GM23248 (cell line): ENCODE measurements at regions not wholly inside any gene's neighbourhood (a gene's known extent, or its start where the extent isn't known, plus 50 kb on each side); places are given as distances from the start of the nearest gene placed in this dataset.

Source experiments
- DNase-seq: peaks from one replicate; pipeline ENCODE4 v3.0.0-alpha.2; 2015
- H2AFZ ChIP-seq: fragments of 200-600 bp; sonication (generic); 2 replicates; pipeline ENCODE4 v1.6.1; 2016; ENCODE audit warnings: antibody characterized with exemption
- H3F3A ChIP-seq: fragments of 200-600 bp; sonication (generic); 2 replicates; pipeline ENCODE4 v1.6.1; 2016; ENCODE audit warnings: mild to moderate bottlenecking, antibody characterized with exemption, mixed run types; ENCODE audit not compliant: insufficient read depth
- H3K27ac ChIP-seq: fragments of 200-600 bp; sonication (generic); 2 replicates; pipeline ENCODE4 v1.5.1; 2016; ENCODE audit warnings: mild to moderate bottlenecking
- H3K27me3 ChIP-seq: fragments of 200-600 bp; sonication (generic); replicated peaks from 2 replicates; pipeline ENCODE4 v1.6.1; 2016; ENCODE audit warnings: mild to moderate bottlenecking; ENCODE audit not compliant: insufficient read depth
- H3K36me3 ChIP-seq: fragments of 200-600 bp; sonication (generic); 2 replicates; pipeline ENCODE4 v1.6.1; 2016; ENCODE audit warnings: low read depth, mild to moderate bottlenecking
- H3K4me1 ChIP-seq: fragments of 200-600 bp; sonication (generic); 2 replicates; pipeline ENCODE4 v1.6.1; 2016; ENCODE audit warnings: mild to moderate bottlenecking; ENCODE audit not compliant: insufficient read depth
- H3K4me2 ChIP-seq: fragments of 200-600 bp; sonication (generic); one replicate; pipeline ENCODE4 v1.6.1; 2016; ENCODE audit warnings: mild to moderate bottlenecking; ENCODE audit not compliant: unreplicated experiment
- H3K4me3 ChIP-seq: fragments of 200-600 bp; sonication (generic); 2 replicates; pipeline ENCODE4 v1.5.1; 2016; ENCODE audit warnings: mild to moderate bottlenecking
- H3K79me2 ChIP-seq: fragments of 200-600 bp; sonication (generic); 2 replicates; pipeline ENCODE4 v1.6.1; 2016; ENCODE audit warnings: mild to moderate bottlenecking; ENCODE audit not compliant: insufficient read depth
- H3K9ac ChIP-seq: fragments of 200-600 bp; sonication (generic); 2 replicates; pipeline ENCODE4 v1.6.1; 2016; ENCODE audit warnings: mild to moderate bottlenecking
- H3K9me2 ChIP-seq: fragments of 200-600 bp; sonication (generic); 2 replicates; pipeline ENCODE4 v1.6.1; 2016; ENCODE audit warnings: mixed run types, mild to moderate bottlenecking, moderate library complexity; ENCODE audit not compliant: insufficient read depth
- H3K9me3 ChIP-seq: fragments of 200-600 bp; sonication (generic); one replicate; pipeline ENCODE4 v1.6.1; 2017; ENCODE audit warnings: low read depth
- H4K20me1 ChIP-seq: fragments of 200-600 bp; sonication (generic); 2 replicates; pipeline ENCODE4 v1.6.0; 2016; ENCODE audit not compliant: insufficient read depth
- EZH2 ChIP-seq: fragments of 200-600 bp; sonication (generic); IDR thresholded peaks from 2 replicates; pipeline ENCODE4 v1.6.1; 2018; ENCODE audit warnings: antibody characterized with exemption, mild to moderate bottlenecking; ENCODE audit not compliant: insufficient read depth, poor library complexity, severe bottlenecking
- EZH2phosphoT487 ChIP-seq: fragments of 200-600 bp; sonication (generic); IDR thresholded peaks from 2 replicates; pipeline ENCODE4 v1.6.1; 2018; ENCODE audit warnings: antibody characterized with exemption, moderate library complexity, mild to moderate bottlenecking, low read depth; ENCODE audit not compliant: insufficient read depth
- WGBS, 2 experiments: methylation state at CpG; one replicate each; pipeline ENCODE4 v1.1.6; 2015 to 2017; ENCODE audit warnings: low lambda C conversion rate in 2 of 2, low coverage in 1 of 2; ENCODE audit errors: missing lambda C conversion rate in 2 of 2; 5-methylcytosine and 5-hydroxymethylcytosine counted together
- in situ Hi-C: fragments of 300-500 bp; cut with MboI; formaldehyde crosslinking; loops from 2 replicates; pipeline ENCODE4 v1.15.0; 2020

GRCh38 chr9:109830545-109830944, 50.5 kb downstream of the PALM2AKAP2 start:
- Histone ChIP-seq H3K9me2 (no peaks in the 10 kb centered on the region), H3K4me2 (no peak overlapping the region), H3K79me2 (peaks cover 89% of the 10 kb centered on the region), H3K4me1 (no peaks in the 10 kb centered on the region), H3K9ac (no peak overlapping the region), H3K36me3 (no peaks in the 10 kb centered on the region), H2AFZ (no peak overlapping the region), H3K4me3 (no peak overlapping the region), H3K27ac (no peak overlapping the region), H3F3A (no peaks in the 10 kb centered on the region), H3K9me3 (no peaks in the 10 kb centered on the region), H3K27me3 (no peaks in the 10 kb centered on the region), H4K20me1 (no peaks in the 10 kb centered on the region; the same call in 1 of the 2 replicates)
- in situ Hi-C loops: no loop called here
- DNase-seq: no peak
- WGBS, 2 experiments: 96 to 97% methylated on average over 5 of the region's 5 CpGs
- no peak for TF ChIP-seq EZH2
- no peak for TF ChIP-seq EZH2phosphoT487

- Histone ChIP-seq H3K79me2 (peaks cover 76% of the 10 kb centered on the region), H3F3A (no peaks in the 10 kb centered on the region)
- no peak for DNase-seq
These were observed 52.1 kb downstream of the PALM2AKAP2 start for GRCh38 chr9:109831998-109832658.

GRCh38 chr9:109834855-109835254, 54.9 kb downstream of the PALM2AKAP2 start:
- H3K36me3 ChIP-seq: no peaks in the 10 kb centered on the region
- in situ Hi-C loops: no loop called here
- WGBS, 2 experiments: 96 to 100% methylated on average over 2 of the region's 2 CpGs

More at GRCh38 chr9:109831998-109832658, 52.1 kb downstream of the PALM2AKAP2 start:
- no peak overlapping the region for H2AFZ ChIP-seq
- WGBS, 2 experiments: 94 to 95% methylated on average over 6 of the region's 6 CpGs
- H3K9me2 ChIP-seq: no peaks in the 10 kb centered on the region
- H3K4me1 ChIP-seq: no peaks in the 10 kb centered on the region
- no peaks in the 10 kb centered on the region; the same call in 1 of the 2 replicates for H4K20me1 ChIP-seq
- no peak for TF ChIP-seq EZH2phosphoT487
- no peak for TF ChIP-seq EZH2
- no peaks in the 10 kb centered on the region for H3K27me3 ChIP-seq
- no peaks in the 10 kb centered on the region for H3K9me3 ChIP-seq
- H3K9ac ChIP-seq: no peak overlapping the region
- H3K4me2 ChIP-seq: no peak overlapping the region
- no peak overlapping the region for H3K27ac ChIP-seq
- H3K4me3 ChIP-seq: no peak overlapping the region
- H3K36me3 ChIP-seq: no peaks in the 10 kb centered on the region
- in situ Hi-C loops: no loop called here

GRCh38 chr9:109843641-109844040, 63.6 kb downstream of the PALM2AKAP2 start:
- in situ Hi-C loops: no loop called here
- no peaks in the 10 kb centered on the region for H3K9me3 ChIP-seq
- no peaks in the 10 kb centered on the region for H3F3A ChIP-seq
- DNase-seq: no peak
- TF ChIP-seq EZH2phosphoT487: no peak
- TF ChIP-seq EZH2: no peak
- H3K27me3 ChIP-seq: no peaks in the 10 kb centered on the region
- H3K79me2 ChIP-seq: peaks cover 37% of the 10 kb centered on the region
- no peaks in the 10 kb centered on the region for H3K9me2 ChIP-seq
- H3K4me2 ChIP-seq: no peak overlapping the region
- H3K4me1 ChIP-seq: no peaks in the 10 kb centered on the region
- WGBS, 2 experiments: 35 to 37% methylated on average over 11 of the region's 11 CpGs
- H3K9ac ChIP-seq: no peak overlapping the region
- no peak overlapping the region for H3K27ac ChIP-seq
- H3K36me3 ChIP-seq: no peaks in the 10 kb centered on the region
- H4K20me1 ChIP-seq: peaks cover 4% of the 10 kb centered on the region; the same call in 1 of the 2 replicates
- H3K4me3 ChIP-seq: no peak overlapping the region
- no peak overlapping the region for H2AFZ ChIP-seq

More at GRCh38 chr9:109834855-109835254, 54.9 kb downstream of the PALM2AKAP2 start:
- no peak overlapping the region for H3K9ac ChIP-seq
- no peak overlapping the region for H3K4me3 ChIP-seq
- DNase-seq: no peak
- H4K20me1 ChIP-seq: no peaks in the 10 kb centered on the region; the same call in 1 of the 2 replicates
- no peak overlapping the region for H3K4me2 ChIP-seq
- no peaks in the 10 kb centered on the region for H3F3A ChIP-seq
- H3K79me2 ChIP-seq: peaks cover 50% of the 10 kb centered on the region
- H2AFZ ChIP-seq: no peak overlapping the region
- no peak for TF ChIP-seq EZH2
- no peak for TF ChIP-seq EZH2phosphoT487
- H3K27ac ChIP-seq: no peak overlapping the region
- H3K9me2 ChIP-seq: no peaks in the 10 kb centered on the region
- H3K4me1 ChIP-seq: no peaks in the 10 kb centered on the region
- no peaks in the 10 kb centered on the region for H3K9me3 ChIP-seq
- H3K27me3 ChIP-seq: no peaks in the 10 kb centered on the region
